Hepatic stellate cell (primary cell): ENCODE measurements at regions not wholly inside any gene's neighbourhood (a gene's known extent, or its start where the extent isn't known, plus 50 kb on each side); places are given as distances from the start of the nearest gene placed in this dataset.
"Not testable (repeated sequence)": the region's sequence is repeated elsewhere in the genome, so short reads cannot be mapped to it uniquely, and the experiment has no call there.

Experiments used
- DNase-seq: peaks from one replicate; pipeline ENCODE4 v3.0.0; 2011; ENCODE audit warnings: low spot score

GRCh38 chr16:60810250-60810649 lies 1226.0 kb downstream of the CDH8 start:
- no peak for DNase-seq

GRCh38 chr16:60792437-60792836 lies 1243.8 kb downstream of the CDH8 start:
- DNase-seq, result no peak

- DNase-seq, result no peak
These were observed 1247.6 kb downstream of the CDH8 start for GRCh38 chr16:60788631-60789030.

GRCh38 chr16:60776281-60776680 lies 1260.0 kb downstream of the CDH8 start:
- no peak for DNase-seq

GRCh38 chr16:60771138-60771537 lies 1265.1 kb downstream of the CDH8 start:
- DNase-seq, result no peak

- not testable (repeated sequence) for DNase-seq
These were observed 1265.9 kb downstream of the CDH8 start for GRCh38 chr16:60770384-60770783.

- DNase-seq, result no peak
These were observed 1272.4 kb downstream of the CDH8 start for GRCh38 chr16:60763869-60764268.

GRCh38 chr16:60755907-60756306 lies 1280.3 kb downstream of the CDH8 start:
- DNase-seq, result no peak

- no peak for DNase-seq
These were observed 1287.9 kb downstream of the CDH8 start for GRCh38 chr16:60748366-60748765.

- DNase-seq, result no peak
These were observed 1292.0 kb downstream of the CDH8 start for GRCh38 chr16:60744198-60744597.

- no peak for DNase-seq
These were observed 1294.4 kb downstream of the CDH8 start for GRCh38 chr16:60741810-60742209.

- DNase-seq, result no peak
These were observed 1296.2 kb downstream of the CDH8 start for GRCh38 chr16:60739737-60740683.

GRCh38 chr16:60731329-60732050 lies 1304.7 kb downstream of the CDH8 start:
- DNase-seq, result no peak

GRCh38 chr16:60729051-60729450 lies 1307.2 kb downstream of the CDH8 start:
- DNase-seq, result no peak

GRCh38 chr16:60727851-60728250 lies 1308.4 kb downstream of the CDH8 start:
- DNase-seq, result no peak

- no peak for DNase-seq
These were observed 1316.2 kb downstream of the CDH8 start for GRCh38 chr16:60720060-60720459.

GRCh38 chr16:60717808-60718207 lies 1318.4 kb downstream of the CDH8 start:
- no peak for DNase-seq

GRCh38 chr16:60712144-60712543 lies 1324.1 kb downstream of the CDH8 start:
- no peak for DNase-seq

GRCh38 chr16:60704726-60705125 lies 1331.5 kb downstream of the CDH8 start:
- no peak for DNase-seq

- DNase-seq, result no peak
These were observed 1333.1 kb downstream of the CDH8 start for GRCh38 chr16:60703096-60703495.

- DNase-seq, result no peak
These were observed 1349.4 kb downstream of the CDH8 start for GRCh38 chr16:60686824-60687223.

GRCh38 chr16:60684002-60684401 lies 1352.2 kb downstream of the CDH8 start:
- no peak for DNase-seq

GRCh38 chr16:60682219-60682618 lies 1354.0 kb downstream of the CDH8 start:
- DNase-seq, result no peak
